Hepatic stellate cell (primary cell): ENCODE measurements at regions not wholly inside any gene's neighbourhood (a gene's known extent, or its start where the extent isn't known, plus 50 kb on each side); places are given as distances from the start of the nearest gene placed in this dataset.

Source experiments
- DNase-seq: peaks from one replicate; pipeline ENCODE4 v3.0.0; 2011; ENCODE audit warnings: low spot score

GRCh38 chr5:124419531-124419930 is 326.9 kb downstream of the ZNF608 start:
- DNase-seq = no peak

GRCh38 chr5:124418390-124418789 is 328.0 kb downstream of the ZNF608 start:
- no peak for DNase-seq

GRCh38 chr5:124417196-124417595 is 329.2 kb downstream of the ZNF608 start:
- no peak for DNase-seq

- DNase-seq = no peak
Observed at GRCh38 chr5:124416627-124417026, 329.8 kb downstream of the ZNF608 start.

GRCh38 chr5:124414973-124415372 is 331.5 kb downstream of the ZNF608 start:
- DNase-seq = no peak

- no peak for DNase-seq
Observed at GRCh38 chr5:124410539-124411488, 335.6 kb downstream of the ZNF608 start.

- no peak for DNase-seq
Observed at GRCh38 chr5:124408738-124409453, 337.5 kb downstream of the ZNF608 start.

GRCh38 chr5:124404796-124405195 is 341.6 kb downstream of the ZNF608 start:
- DNase-seq = no peak

- DNase-seq = no peak
Observed at GRCh38 chr5:124403281-124403680, 343.2 kb downstream of the ZNF608 start.

GRCh38 chr5:124402144-124402581 is 344.3 kb downstream of the ZNF608 start:
- DNase-seq = no peak

GRCh38 chr5:124401476-124402143 is 344.8 kb downstream of the ZNF608 start:
- no peak for DNase-seq

GRCh38 chr5:124399426-124399961 is 346.9 kb downstream of the ZNF608 start:
- DNase-seq = no peak

- DNase-seq = no peak
Observed at GRCh38 chr5:124398460-124398859, 348.0 kb downstream of the ZNF608 start.

GRCh38 chr5:124397317-124397716 is 349.1 kb downstream of the ZNF608 start:
- no peak for DNase-seq

- no peak for DNase-seq
Observed at GRCh38 chr5:124395926-124396325, 350.5 kb downstream of the ZNF608 start.

GRCh38 chr5:124395287-124395686 is 351.2 kb downstream of the ZNF608 start:
- DNase-seq = no peak

- no peak for DNase-seq
Observed at GRCh38 chr5:124394700-124395245, 351.7 kb downstream of the ZNF608 start.

- no peak for DNase-seq
Observed at GRCh38 chr5:124393584-124394379, 352.7 kb downstream of the ZNF608 start.

GRCh38 chr5:124383693-124384092 is 362.7 kb downstream of the ZNF608 start:
- DNase-seq = no peak

GRCh38 chr5:124377386-124377785 is 369.1 kb downstream of the ZNF608 start:
- no peak for DNase-seq

GRCh38 chr5:124373883-124374282 is 372.6 kb downstream of the ZNF608 start:
- no peak for DNase-seq
